Chondrocyte (in vitro differentiated cells): ENCODE measurements at regions not wholly inside any gene's neighbourhood (a gene's known extent, or its start where the extent isn't known, plus 50 kb on each side); places are given as distances from the start of the nearest gene placed in this dataset.

Experiments used
- DNase-seq: peaks from one replicate; pipeline ENCODE4 v3.0.0; 2021; ENCODE audit warnings: mixed read lengths, low spot score
- H3K27ac Mint-ChIP-seq: one replicate; pipeline ENCODE4 v1.8.0; 2021; ENCODE audit warnings: mild to moderate bottlenecking, moderate library complexity, mixed read lengths; ENCODE audit not compliant: unreplicated experiment
- H3K27me3 Mint-ChIP-seq: 2 replicates; pipeline ENCODE4 v1.8.0; 2021; ENCODE audit warnings: low read depth, mixed read lengths
- H3K36me3 Mint-ChIP-seq: 2 replicates; pipeline ENCODE4 v1.8.0; 2021; ENCODE audit warnings: low read depth, mixed read lengths
- H3K4me1 Mint-ChIP-seq: 2 replicates; pipeline ENCODE4 v1.8.0; 2021; ENCODE audit warnings: low read depth, mild to moderate bottlenecking, mixed read lengths
- H3K4me3 Mint-ChIP-seq: one replicate; pipeline ENCODE4 v1.8.0; 2021; ENCODE audit warnings: mild to moderate bottlenecking, moderate library complexity, mixed read lengths; ENCODE audit not compliant: unreplicated experiment
- H3K9me3 Mint-ChIP-seq: 2 replicates; pipeline ENCODE4 v1.8.0; 2021; ENCODE audit warnings: low read depth, mixed read lengths
- TF ChIP-seq, protein P1 (sequence below): fragments of 200-600 bp; sonication (generic); IDR thresholded peaks from 2 replicates; pipeline ENCODE4 v1.5.0; 2021; ENCODE audit warnings: antibody characterized with exemption, mild to moderate bottlenecking, moderate library complexity

- H3K27ac Mint-ChIP-seq = no peak overlapping the region
- no peak overlapping the region for H3K4me3 Mint-ChIP-seq
- TF ChIP-seq, protein P1, sequence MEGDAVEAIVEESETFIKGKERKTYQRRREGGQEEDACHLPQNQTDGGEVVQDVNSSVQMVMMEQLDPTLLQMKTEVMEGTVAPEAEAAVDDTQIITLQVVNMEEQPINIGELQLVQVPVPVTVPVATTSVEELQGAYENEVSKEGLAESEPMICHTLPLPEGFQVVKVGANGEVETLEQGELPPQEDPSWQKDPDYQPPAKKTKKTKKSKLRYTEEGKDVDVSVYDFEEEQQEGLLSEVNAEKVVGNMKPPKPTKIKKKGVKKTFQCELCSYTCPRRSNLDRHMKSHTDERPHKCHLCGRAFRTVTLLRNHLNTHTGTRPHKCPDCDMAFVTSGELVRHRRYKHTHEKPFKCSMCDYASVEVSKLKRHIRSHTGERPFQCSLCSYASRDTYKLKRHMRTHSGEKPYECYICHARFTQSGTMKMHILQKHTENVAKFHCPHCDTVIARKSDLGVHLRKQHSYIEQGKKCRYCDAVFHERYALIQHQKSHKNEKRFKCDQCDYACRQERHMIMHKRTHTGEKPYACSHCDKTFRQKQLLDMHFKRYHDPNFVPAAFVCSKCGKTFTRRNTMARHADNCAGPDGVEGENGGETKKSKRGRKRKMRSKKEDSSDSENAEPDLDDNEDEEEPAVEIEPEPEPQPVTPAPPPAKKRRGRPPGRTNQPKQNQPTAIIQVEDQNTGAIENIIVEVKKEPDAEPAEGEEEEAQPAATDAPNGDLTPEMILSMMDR = no peak
- peaks cover 38% of the 10 kb centered on the region for H3K4me1 Mint-ChIP-seq
- peaks cover 4% of the 10 kb centered on the region for H3K9me3 Mint-ChIP-seq
- H3K27me3 Mint-ChIP-seq = no peaks in the 10 kb centered on the region
- DNase-seq = no peak
- no peaks in the 10 kb centered on the region for H3K36me3 Mint-ChIP-seq
These were observed 161.2 kb downstream of the FOXO1 start for GRCh38 chr13:40505196-40505595.
